Midbrain (tissue), 1 donor: ENCODE measurements at regions not wholly inside any gene's neighbourhood (a gene's known extent, or its start where the extent isn't known, plus 50 kb on each side); places are given as distances from the start of the nearest gene placed in this dataset.
A peak's percentile ranks its signal among the peaks of the same experiment; 100 is the strongest.
"Not testable (repeated sequence)": the region's sequence is repeated elsewhere in the genome, so short reads cannot be mapped to it uniquely, and the experiment has no call there.

Source experiments
- DNase-seq: peaks from one replicate; lab custom pipeline; 2025; lab: John Stamatoyannopoulos, UW

DNA sequence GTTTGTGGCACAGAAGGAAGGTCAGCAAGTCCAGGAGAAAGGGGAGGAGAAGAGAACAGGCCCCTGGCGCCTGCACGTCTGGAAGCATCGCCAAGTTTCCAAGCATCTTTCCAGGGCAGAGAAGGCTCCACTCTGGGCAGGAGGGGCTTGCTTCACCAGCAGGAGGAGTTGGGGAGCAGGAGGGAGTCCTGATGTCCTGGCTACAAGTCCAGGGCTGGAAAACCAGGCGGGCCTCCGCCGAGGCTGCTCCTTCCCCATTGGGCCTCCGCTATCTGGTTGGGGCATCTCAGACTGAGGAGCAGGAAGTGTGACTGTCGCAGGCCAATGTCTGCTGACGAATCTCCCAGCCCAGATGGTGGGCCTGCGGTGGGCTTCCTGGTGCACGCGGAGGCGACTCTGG is 421.9 kb downstream of the PREX1 start:
- no peak for DNase-seq

DNA sequence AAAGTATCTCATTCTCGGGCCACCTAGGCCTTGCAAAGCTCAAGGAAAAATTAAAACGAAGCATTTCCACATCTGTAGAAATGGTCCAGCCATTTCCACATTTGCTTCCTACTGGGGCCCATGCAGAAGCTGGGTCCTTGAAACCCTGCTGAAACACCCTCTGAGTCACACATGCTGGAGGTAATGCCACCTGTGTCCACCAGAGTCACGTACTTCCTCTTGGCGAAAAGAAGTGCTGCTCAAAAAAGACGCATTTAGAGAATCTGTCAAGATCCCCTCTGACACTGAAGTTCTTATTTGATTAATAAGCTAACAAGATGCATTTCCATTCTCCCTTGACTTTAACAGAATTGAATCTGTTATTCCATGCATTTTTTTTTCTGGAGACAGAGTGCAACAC is 423.2 kb downstream of the PREX1 start:
- DNase-seq = no peak

DNA sequence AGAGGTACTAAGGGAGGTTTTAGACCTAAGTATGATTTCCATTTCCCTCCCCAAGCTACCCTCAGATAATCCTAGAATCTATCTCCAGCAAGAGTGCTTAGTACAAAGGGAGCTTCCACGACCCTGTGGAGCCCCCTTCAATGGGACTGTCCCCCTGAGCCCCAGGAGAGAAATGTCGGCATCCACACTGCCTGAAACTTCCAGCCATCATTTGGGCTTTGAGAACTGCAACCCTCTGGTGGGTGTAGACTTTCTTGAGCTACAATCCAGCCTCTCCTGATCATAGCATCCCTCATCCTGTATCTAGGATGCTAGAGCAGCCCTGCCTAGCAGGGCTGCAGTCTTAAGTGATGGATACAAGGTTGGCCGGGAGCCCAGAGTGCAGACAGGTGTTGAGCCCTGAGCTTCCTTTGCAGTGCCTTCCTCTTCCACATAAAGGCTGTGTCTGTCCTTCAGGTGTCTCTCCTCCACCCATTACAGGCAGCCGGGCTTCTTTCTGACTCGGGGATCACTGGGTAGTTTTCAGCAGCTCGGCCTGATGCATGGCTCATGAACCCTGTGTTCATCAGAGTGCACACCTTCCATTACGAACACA is 424.5 kb downstream of the PREX1 start:
- DNase-seq = no peak

DNA sequence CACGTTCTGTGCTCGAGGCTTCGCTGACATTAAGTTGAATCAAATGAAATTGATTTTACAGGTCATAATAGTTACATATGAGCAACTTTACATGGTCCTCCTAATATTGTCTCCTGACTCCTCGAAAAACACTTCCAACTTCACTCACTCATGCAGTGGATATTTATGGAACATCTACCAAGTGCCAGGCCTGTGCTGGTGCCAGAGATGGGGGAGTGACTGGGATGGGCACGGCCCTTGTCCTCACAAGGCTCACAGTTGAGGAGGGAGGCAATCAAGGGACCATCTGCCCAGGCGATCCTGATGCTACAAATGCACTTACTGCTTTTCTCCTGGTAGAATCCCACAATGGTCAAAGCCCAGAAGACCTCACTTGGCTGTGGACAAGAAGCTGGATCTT is 426.4 kb downstream of the PREX1 start:
- no peak for DNase-seq

DNA sequence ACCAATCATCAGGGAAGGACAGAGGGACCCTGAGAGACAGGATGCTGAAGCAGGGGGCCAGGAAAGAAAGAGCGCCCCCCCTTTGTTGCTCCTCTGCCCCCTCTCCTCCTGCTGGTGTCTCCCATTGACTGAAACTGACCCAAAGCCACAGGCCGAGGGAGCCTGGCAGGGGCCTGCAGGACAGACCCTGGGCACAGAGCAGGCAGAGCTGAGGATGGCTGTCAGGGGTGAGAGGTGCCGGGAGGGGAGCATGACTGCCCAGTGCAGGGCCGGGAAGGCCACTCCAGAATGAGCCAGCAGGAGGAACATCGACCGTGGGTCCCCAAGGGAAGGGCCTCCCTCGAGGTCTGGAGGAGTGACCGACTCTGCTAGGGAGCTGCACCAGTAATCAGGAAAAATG is 427.8 kb downstream of the PREX1 start:
- DNase-seq = no peak

DNA sequence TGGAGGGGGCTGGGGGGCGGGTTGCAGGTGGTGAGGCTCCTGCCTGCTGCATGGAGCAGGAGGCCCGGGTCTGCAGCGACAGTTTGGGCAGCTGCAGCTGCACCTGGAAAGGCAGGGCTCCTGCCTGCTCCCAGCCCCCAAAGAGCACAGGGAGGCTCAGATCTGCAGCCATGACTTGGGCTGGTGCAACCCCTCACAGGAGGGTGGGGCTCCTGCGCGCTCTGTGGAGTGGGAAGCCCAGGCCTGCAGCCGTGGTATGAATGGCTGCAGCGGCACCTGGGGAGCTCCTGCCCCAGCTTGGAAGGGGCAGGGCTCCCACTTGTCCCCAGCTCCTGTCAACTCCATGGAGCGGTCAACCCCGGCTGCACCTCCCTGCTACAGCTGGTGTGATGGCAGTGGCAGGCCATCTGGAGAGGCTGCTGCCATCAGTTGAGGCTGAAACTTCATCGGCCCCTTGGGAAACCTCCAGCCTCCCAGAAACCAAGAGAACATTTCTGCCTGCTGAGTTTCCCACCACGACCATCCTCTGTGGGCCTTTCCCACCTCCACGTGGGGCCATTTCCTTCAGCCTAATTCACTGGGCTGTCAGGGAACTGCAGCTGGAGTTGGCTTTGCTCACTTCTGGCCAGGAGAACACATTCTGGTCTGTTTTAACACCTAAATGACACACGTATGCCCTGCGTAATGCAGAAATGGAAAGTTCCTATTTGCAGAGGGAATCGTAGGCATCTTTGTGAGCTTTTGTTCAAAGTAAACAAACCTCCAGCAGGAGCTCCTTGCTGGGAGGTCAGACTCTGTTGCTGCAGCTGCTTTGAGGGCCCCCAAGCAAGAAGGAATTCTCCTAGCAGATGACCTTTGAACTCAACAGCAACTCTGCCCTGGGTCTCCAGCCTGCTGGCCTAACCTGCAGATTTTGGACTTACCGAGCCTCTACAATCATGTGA is 429.0 kb downstream of the PREX1 start:
- no peak for DNase-seq

DNA sequence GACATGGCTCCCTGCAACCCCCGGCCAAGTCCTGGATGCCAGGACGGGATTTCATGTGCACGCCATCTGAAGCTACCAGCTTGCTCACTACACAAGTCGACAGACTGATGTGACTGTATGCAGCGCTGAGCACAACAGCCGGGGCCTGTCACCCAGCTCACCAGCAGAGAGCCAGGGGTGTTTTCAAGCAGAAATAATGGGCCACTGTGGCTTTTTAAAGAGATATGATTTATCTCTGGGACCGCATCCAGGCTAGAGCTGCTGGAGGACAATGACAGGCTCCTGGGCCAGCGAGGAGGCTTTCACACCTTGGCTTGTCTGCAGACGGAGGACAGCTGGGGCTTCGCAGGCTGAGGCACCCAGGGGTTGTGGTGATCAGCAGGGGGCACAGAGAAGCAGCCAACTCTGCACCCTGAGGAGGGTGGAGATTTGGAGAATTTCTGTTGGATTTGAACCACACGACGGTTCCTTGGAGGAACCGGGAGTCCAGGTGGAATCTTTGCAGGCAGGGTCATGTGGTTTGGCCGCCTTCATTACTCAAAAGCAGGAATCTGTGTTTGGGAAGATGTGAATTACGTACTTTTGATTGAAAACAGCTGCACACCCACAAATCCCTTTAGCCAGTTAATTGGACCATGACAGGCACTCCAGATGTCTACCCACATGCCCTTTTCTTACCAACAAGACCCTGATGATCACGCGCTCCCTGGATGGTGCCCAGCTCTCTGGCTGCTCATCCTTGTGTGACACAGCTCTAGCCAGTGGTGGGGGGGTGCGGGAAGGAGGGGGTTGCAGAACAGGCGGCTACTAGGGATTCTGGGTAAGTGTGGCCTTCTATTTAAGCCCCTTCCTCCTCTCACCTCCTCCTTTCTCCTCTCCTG is 430.6 kb downstream of the PREX1 start:
- DNase-seq = not testable (repeated sequence)

DNA sequence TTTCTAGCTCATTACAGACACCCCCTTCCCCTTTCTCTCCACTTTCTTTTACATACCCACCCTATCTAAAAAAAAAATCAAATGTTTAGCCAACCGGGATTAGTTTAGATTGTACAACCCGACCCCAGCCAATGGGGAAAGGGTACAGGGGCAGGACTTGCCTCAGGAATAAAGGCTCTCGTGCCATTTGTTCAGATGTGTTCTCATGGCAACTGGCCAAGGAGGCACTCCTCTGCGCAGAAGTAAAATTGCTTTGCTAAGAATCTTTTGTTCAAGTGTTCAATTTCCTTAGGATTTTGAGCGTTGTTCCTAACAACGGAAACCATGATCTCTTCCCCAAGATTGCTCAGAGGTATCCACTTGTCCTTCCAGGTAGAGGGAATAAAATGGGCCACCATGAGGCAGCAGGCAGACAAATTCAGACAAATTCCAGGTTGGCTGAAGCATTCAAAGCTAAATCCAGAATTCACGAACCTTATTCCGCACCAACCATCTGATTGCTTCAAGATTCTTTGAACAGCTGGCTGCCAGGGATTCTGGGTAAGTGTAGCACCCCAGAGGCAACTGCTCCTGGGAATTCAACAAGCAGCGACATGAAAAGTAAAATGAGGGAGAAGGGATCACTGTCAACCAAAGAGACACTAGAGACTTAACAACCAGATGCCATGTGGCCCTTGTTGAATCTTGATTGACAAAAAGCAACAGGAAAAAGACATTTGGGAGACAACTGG is 431.8 kb downstream of the PREX1 start:
- no peak for DNase-seq

DNA sequence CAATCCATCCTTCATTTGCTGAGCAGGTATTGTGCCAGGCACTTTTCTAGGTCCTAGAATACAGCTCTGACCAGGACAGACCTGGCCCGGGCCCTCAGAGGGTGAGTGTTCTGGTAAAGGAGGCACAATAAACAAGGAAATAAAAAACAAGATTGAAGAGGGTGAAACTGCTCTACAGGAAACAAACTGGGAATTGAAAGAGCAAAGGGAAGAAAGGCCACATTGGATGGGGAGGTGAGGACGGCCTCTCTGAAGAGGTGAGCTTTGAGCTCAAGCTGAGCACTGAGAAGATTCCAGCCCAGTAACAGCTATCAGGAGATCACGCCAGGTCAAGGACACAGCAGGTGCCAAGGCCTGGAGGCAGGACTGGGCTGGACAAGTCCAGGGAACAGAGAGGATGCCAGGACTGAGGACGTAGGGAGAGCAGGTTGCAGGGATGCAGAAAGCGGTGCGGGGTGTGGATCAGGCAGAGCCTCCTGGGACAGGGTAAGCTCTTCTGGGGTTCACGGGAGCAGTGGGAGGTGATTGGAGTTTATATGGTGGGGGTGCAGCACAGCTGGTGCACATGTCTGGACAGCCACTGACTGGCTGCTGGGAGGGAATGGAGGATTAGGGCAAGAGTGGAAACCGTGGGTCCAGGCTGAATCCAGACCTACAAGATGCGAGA is 433.3 kb downstream of the PREX1 start:
- no peak for DNase-seq

DNA sequence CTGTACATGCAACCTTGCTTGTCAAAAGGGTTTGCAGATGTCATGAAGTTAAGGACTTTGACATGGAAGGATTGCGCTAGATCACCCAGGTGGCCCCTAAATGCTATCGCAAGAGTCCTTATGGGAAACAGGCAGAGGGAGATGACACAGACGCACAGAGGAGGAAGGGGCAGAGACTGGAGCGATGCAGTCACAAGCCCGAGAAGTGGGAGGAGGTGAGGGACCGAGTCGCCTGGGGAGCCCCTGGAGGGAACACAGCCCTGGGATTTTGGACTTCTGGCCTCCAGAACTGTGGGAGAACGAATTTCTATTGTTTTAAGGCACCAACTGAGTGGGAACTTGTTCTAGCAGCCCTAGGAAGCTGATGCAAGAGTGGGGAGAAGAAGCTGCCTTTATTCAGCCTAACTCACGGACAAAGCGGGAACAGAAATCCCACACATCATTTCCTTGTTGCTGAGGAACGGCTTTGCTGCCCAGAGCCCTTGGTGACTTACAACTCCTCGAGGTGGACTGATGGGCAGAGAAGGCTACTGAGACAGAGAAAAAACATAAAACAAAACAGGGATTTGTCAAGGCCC is 434.0 kb downstream of the PREX1 start:
- peak; percentile 1 for DNase-seq

DNA sequence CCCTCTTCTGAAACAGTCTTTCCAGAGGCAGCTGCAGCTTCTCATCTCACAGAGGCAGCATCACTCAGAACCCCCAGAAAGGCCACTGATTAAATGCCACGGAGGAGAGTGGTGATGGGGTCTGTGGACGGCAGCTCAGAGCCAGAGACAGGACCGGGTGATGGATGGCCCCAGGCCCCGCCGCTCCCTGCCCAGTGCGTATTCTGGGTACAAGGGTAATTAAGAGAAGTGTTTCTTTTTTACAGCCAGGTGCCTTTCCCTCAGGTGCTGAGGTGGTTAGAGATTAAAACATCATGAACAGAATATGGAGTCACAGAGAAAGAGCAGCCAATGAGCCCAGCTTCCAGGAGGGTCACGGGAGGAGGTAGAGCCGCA is 434.5 kb downstream of the PREX1 start:
- no peak for DNase-seq

DNA sequence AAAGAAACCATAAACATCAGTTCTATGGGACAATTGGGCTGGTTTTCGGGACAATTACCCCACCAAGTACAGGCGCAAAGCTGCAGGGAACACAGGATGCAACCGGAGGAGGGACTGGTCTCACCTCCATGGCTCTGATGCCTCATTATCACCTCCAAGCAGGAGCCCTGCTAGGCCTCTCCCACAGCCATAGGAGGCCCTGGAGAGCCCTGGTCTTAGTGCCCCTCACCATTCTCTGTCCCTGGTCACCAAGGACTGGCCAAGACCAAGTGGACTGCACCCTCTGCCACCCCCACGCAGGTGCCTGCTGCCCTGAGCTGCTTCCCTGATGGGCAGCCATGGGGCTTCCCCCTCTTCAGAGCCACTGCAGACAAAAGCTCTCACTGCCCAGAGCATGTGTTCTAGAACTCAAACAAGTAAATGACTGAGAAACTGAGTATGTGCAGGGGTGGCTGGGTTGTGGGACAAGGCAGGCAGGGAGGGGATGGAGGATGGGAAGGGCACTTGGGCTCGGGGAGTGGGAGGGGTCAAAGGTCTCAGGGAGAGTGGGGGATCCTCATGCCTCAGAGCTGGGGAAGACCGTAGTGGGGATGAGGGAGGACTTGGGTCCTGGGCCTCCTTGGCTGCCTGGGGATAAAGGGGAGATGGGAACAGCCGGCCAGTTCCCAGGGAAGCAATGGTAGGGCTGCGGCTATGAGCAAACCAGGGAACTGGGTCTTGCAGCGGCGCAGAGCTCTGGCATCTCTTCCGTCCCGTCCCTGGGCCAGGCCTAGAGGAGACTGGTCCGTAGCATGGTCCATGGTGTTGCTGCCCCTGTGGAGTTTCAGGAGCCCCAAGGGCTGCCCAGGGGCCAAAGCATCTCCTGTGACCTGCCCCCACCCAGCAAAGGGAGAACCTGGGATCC is 435.1 kb downstream of the PREX1 start:
- DNase-seq = no peak

DNA sequence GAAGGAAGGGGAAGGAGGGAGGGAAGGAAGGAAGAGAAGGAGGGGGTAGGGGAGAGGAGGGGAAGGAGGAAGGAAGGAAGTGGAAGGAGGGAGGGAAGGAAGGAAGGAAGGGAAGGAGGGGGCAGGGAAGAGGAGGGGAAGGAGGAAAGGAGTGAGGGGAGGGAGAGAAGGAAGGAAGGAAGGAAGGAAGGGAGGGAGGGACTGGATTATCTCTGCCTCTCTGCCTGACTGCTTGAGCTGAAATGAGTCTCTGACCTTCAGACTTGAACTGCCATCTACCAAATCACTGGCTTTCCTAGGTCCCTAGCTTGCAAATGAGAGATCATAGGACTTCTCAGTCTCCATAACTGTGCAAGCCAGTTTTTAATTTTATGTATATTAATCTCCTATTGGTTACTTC is 436.8 kb downstream of the PREX1 start:
- DNase-seq = no peak

DNA sequence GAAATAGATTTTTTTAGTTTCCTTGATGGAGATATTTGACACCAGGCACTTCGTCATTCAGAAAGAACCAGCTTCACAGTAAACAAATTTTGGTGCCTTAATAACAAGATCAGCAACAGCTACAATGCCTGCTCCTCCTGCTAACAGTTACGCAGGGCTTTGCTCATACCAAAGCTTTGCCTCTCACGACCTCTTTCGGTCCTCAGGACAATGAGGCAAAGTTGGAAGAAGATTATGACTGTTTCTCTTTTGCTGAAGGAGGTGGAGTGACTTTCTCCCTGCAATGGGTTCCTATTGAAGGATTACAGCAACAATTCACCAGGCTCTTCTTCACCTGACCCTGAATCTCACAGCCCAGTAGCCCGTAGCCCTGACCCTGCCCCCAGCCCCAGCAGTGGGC is 440.1 kb downstream of the PREX1 start:
- no peak for DNase-seq

DNA sequence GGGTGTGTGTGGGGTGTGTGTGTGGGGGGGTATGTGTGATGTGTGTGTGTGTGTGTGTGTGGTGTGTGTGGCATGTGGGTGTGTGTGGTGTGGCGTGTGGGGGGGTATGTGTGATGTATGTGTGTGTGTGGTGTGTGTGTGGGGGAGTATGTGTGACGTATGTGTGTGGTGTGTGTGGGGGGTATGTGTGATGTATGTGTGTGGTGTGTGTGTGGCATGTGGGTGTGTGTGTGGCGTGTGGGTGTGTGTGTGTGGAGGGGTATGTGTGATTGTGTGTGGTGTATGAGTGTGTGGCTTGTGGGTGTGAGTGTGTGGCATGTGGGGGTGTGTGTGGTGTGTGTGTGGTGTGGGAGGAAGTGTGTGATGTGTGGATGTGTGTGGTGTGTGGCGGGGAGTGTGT is 442.3 kb downstream of the PREX1 start:
- DNase-seq = no peak

DNA sequence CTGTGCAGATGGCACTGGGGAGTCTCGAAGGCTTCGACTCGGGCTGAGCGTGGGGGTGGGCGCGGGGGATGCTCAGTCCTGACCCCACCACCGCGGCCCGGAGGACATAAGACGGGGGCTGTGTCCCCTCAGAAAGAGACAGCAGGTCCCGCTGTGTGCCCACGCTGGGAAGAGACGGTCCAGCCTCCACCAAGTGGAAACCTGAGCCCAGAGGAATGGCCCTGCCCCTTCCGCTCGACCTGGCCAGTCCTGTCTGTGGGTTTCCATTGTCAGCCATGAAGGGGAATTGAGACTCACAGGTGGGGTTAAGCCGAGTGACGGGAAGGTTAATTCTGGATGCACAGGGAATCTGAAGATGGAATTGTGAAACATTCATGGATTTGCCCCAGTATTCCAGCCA is 442.7 kb downstream of the PREX1 start:
- DNase-seq = no peak

DNA sequence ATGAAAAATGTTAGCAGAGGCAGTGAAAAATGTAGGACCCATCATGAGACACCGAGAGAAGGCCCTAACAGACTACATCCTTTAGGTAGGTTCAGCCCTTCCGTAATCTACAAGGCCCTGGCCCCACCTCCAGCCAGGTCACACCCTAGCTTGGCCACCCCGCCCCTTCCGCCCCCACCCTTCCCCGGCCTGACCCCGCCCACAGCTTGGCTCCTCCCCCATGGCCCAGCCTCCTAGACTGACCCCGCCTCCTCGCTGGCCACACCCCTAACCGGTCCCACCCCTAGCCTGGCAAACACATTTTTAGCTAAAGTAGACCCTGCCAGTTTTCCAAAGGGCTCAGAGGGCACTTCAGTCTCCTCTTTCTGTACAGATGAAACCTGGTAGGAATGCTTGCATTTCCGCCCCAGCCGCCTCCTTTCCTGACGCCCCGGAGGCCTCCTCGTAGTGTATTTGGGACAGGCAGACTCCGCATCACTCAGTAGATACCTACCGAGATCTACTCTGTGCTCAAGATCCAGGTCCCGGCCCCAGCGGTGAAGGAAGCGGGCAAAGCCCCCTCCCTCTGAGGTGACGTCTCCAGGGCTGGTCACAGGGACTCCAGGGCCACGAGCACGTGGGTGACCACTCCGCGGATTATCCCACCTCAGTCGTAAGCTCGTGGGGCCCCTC is 443.5 kb downstream of the PREX1 start:
- DNase-seq = no peak

DNA sequence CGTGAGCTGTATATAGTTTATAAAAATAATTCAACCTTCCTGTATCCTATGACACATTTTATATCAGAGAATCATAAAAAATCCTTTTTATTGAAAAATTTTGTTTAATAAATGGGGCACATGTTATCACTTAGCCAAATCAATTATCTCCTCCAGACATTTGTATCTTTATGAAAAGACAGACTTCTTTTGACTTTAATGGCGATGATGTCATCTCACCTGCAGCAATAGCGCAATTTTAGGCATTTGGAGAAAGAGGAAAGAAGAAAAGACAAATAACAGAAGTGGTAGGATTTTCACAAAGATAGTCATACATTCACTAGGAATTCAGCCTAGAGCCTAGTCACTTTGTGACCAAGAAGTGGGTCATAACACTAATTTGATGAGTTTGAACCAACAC is 444.5 kb downstream of the PREX1 start:
- DNase-seq = no peak

DNA sequence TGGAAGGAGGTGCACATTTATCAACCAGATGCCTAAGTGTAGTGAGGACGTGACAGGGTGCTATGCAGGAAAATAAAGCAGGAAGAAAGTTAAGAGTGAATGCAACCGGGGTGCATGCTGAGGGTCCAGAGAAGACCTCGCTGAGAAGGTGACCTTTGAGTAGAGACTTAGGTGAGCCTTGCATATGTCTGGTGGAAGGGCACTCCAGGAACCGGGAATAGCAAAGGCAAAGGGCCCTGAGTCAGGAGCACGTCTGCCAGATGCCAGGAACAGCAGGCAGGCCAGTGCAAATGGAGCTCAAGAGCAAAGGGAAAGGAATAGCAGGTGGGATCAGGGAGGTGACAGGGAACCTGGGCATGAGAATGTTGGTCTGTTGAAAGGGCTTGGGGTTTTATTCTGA is 445.5 kb downstream of the PREX1 start:
- no peak for DNase-seq
